ENCODE measurements at regions not wholly inside any gene's neighbourhood (a gene's known extent, or its start where the extent isn't known, plus 50 kb on each side); places are given as distances from the start of the nearest gene placed in this dataset.

DNA sequence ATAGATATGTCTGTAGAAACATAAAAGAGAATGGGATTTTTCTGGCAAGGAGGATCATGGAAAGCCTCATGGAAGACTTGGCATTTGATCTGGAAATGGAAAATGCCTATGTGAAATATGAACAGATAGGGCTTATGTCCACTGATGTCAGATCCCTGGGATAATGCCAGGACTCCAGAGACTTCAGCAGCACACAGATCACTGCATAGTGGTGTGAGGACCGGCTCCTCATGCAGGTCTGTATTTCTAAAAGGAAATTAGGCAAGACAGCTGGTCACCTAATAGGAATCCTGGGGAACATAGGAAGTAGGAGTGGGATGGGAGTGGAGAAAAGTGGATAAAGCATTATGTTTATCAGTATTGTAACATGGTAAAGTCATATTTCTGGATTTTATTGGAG lies 56.8 kb upstream of the IPO9 start:
- DNase-seq (ENCODE audit: low spot score), result no peak

DNA sequence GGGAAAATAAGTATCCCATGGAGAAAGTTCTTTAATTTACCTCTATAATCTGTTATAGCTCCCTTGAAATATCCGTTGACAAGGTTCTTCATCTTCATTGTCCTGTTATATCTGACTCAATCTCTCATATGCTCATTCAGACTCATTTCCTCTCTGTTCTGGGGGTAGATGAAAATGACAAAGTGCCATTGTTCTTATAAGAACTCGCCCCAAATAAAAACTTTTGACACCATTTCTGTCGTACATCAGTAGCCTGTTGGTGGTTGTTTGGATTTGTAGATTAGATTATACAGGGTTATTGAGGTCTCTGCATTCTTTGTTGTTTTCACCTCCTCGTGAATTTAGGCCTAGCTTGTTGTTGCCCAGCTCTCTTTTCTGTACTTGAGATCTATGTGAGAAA lies 55.2 kb upstream of the IPO9 start:
- DNase-seq (ENCODE audit: low spot score), result no peak

DNA sequence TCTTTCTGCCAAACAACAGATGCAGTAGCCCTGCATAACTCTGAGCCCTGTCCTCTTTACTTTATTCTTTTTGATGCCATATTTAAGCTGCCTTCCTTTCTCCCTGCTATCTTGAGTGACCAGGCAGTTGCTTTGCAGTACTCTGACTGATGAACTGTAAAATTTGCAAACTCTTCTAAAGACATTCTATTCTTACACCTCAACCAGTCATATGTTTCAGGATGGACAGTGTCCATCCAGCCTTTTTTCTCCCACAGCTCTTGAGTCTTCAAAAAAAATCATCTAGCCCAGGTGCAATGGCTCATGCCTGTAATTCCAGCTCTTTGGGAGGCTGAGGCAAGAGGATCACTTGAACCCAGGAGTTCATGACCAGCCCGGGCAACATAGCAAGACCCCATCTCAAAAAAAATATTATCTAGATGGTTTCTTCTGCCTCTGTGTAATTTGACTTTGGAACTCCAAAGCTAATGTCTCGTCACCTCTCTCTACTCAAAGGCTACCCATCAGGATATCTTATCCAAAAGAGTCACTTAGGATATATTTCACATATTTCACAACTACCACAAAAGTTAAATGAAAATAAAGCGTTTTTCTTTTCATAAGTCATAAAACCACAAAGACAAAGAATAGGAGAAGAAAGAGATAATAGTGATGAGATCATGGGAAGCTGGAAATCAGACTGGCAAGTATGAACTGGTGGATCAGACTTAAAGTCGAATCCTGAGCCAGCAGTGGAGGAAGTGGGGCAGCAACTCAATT lies 54.6 kb upstream of the IPO9 start:
- DNase-seq (ENCODE audit: low spot score), result no peak

DNA sequence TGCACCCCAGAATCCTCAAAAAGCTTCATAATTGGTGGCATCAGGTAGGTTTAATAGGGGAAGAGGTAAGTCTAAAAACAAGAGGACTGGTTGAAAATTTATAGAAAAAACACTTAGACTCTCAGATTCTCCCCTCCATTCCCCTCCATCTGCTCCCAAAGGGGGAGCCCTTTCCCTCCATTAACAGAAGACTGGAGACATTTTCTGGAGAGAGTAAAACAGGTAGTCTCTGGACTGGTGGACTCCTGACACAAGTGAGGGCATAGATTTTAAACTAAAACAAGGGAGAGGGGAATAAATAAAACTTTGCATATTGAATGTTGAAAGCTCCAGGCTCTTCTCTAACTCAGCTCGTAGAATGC lies 54.0 kb upstream of the IPO9 start:
- no peak for DNase-seq (ENCODE audit: low spot score)

DNA sequence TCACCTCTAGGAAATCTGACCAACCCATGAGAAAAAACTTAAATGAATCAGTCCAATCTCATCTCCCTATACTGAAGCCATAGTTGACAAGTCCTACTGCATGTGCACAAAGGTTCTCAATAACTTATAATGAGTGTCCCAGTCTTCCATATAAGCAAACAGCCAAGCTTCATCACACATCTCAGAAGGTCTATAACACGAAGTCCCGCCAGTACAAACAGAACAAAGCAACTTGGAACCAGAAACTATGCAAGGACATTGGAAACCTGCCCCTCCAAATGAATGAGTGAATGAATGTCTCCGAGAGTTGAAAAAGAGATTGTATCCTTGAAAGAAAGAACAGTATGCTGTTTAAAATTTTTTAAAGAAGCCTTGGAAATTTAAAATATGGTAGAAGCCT lies 53.6 kb upstream of the IPO9 start:
- DNase-seq (ENCODE audit: low spot score), result no peak

DNA sequence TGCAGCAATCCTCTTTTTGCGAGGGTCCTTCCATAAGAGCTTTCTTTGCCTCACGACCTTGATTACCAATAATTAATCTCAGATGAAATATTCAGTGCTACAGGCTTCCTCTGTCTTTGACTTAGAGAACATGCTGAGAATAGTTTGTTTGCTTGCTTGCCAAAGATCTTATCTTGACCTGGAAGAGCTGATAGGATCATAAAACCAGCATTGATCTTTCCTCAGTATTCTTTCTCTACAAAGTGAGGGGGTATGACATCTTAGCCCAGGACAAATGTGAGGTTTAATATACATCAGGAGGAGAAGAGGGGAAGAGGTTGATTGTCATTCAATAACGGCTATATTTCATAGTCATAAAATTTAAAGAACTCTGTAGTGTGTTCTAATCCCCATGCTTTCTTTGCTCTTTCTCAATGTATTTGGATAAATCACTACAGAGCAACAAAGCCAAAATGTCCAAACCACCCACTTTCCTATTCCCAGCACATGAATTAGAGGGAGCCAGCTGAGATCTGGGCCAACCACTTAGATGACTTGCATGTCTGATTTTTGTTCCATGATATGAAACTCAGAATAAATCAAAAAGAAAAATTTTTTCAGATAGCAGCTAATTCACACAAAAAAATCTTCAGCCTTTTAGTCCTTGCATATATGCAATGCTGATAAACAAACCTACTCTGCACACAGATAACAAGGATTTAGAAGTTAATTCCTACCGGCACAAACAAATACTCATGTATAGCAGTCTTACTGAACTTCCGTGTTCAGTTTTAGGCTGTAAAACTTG lies 50.5 kb upstream of the IPO9 start:
- no peak for DNase-seq (ENCODE audit: low spot score)
